ENCODE measurements at regions not wholly inside any gene's neighbourhood (a gene's known extent, or its start where the extent isn't known, plus 50 kb on each side); places are given as distances from the start of the nearest gene placed in this dataset.

DNA sequence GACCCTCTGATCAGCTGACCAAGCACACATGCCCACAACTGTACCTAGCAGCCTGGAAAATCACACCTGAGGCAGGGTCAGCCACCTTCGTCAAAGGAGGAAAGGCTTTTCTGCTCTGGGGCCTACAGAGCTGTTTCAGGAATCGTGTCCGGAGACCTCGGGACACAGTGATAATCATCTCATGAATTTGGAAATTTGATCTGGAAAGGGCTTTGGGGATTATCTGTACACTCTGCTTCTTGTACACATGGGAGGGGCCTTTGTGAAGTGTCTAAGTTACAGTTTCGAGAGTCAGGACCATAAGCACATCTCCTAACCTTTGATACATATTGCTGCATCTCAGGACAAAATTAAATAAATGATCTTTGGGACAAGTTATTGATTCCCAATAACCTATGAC, 1421.2 kb upstream of the TENM4 start:
- no peak for DNase-seq (ENCODE audit: low spot score)
- in situ Hi-C loops (cut with MboI; ENCODE audit: low pct_unique_long_range_greater_than_20kb, low sequenced_read_pairs, unreplicated experiment) = no loop called here
- TF ChIP-seq, protein P1, sequence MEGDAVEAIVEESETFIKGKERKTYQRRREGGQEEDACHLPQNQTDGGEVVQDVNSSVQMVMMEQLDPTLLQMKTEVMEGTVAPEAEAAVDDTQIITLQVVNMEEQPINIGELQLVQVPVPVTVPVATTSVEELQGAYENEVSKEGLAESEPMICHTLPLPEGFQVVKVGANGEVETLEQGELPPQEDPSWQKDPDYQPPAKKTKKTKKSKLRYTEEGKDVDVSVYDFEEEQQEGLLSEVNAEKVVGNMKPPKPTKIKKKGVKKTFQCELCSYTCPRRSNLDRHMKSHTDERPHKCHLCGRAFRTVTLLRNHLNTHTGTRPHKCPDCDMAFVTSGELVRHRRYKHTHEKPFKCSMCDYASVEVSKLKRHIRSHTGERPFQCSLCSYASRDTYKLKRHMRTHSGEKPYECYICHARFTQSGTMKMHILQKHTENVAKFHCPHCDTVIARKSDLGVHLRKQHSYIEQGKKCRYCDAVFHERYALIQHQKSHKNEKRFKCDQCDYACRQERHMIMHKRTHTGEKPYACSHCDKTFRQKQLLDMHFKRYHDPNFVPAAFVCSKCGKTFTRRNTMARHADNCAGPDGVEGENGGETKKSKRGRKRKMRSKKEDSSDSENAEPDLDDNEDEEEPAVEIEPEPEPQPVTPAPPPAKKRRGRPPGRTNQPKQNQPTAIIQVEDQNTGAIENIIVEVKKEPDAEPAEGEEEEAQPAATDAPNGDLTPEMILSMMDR (IDR thresholded peaks at IDR 0.05; ENCODE audit: extremely low read depth, insufficient read depth, missing control alignments) = no peak

DNA sequence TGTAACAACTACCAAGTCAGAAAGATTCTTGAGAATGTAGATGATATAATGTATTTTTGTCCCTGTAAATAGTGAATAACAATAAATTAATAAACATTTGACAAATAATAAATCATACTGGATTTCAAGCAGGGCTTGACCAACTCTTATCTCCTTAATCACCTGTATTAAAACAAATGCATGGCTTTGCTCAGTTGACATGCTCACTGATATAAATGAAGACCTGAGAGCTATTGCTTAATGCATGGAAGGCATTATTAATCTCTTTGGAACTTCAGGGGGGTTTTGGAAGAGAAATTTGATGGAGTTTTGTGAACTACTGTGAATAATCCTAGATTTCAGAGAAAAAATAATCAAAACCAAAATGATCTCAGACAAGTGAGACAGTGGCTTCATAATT, 1420.4 kb upstream of the TENM4 start:
- in situ Hi-C loops (cut with MboI; ENCODE audit: low pct_unique_long_range_greater_than_20kb, low sequenced_read_pairs, unreplicated experiment) = no loop called here
- TF ChIP-seq, protein P1 (IDR thresholded peaks at IDR 0.05; ENCODE audit: extremely low read depth, insufficient read depth, missing control alignments) = no peak
- DNase-seq (ENCODE audit: low spot score) = no peak

DNA sequence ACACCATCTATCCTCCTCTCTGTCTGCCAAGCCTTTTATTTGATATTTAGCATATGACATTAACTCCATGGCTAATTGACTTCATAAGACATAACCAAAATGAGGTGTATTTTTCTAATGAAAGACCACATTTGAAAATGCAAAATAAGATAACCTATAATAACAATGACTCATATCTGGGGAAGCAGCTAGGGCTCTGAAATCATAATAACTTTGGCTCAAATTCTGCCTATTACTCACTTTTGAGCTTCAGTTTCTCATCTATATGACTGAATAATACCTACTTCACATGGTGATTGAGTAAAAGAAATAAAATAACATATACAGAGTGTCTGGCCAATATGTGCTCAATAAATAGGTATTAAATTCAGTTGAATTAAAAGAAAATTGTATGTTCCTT, 1419.8 kb upstream of the TENM4 start:
- DNase-seq (ENCODE audit: low spot score) = no peak
- TF ChIP-seq, protein P1 (IDR thresholded peaks at IDR 0.05; ENCODE audit: extremely low read depth, insufficient read depth, missing control alignments) = no peak
- in situ Hi-C loops (cut with MboI; ENCODE audit: low pct_unique_long_range_greater_than_20kb, low sequenced_read_pairs, unreplicated experiment) = no loop called here

DNA sequence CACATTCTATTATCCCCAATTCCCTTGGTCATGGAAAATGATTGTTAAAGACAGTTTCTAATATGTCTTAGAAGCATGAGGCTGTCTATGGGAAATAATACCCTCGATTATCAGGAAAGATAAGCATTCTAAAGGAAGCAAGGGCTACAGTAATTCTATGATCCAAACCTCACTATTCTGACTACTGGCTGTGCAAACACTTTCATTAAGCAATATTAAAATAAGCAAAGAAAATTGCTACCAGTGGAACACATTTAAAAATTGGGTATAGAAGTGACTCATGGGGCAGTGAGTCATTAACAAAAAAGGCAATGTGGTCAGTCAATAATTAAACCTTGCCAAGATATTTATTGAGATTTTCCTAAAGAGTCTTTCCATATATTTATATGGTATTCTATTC, 1415.2 kb upstream of the TENM4 start:
- in situ Hi-C loops (cut with MboI; ENCODE audit: low pct_unique_long_range_greater_than_20kb, low sequenced_read_pairs, unreplicated experiment) = no loop called here
- no peak for DNase-seq (ENCODE audit: low spot score)
- TF ChIP-seq, protein P1 (IDR thresholded peaks at IDR 0.05; ENCODE audit: extremely low read depth, insufficient read depth, missing control alignments) = no peak

DNA sequence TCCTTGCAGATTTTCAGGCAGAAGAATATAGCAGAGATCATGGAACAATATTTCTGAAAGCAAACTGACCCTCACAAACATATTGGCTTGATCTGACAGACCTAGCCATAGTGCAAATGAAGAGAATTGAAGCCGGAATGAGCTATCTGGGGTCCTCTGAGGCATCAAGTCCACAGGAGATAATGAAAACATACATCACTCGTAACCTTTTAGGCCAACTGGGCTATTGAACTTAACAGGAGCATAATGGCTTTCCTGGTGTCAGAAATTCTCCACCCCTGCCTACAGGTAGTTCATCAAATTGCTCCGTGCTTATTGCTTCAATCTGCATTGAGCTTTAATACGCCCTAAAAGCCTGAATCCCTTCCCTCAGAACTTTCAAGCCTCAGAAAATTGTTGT, 1414.6 kb upstream of the TENM4 start:
- TF ChIP-seq, protein P1 (IDR thresholded peaks at IDR 0.05; ENCODE audit: extremely low read depth, insufficient read depth, missing control alignments) = no peak
- DNase-seq (ENCODE audit: low spot score) = no peak
- in situ Hi-C loops (cut with MboI; ENCODE audit: low pct_unique_long_range_greater_than_20kb, low sequenced_read_pairs, unreplicated experiment) = no loop called here

DNA sequence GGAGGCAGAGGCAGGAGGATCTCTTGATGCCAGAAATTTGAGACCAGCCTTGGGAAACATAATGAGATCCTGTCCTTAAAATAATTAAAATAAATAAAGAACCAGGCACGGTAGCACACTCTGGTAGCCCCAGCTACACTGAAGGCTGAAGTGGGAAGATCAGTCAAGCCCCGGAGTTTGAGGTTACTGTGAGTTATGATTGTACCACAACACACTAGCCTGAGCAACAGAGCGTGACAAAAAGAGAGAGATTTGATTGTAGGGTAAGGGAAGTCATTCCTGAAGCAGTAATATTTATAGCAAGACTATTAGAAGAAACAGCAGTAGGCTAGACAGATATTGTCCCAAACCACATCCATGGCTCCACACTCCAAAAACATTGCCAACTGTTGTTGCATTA, 1408.4 kb upstream of the TENM4 start:
- in situ Hi-C loops (cut with MboI; ENCODE audit: low pct_unique_long_range_greater_than_20kb, low sequenced_read_pairs, unreplicated experiment) = no loop called here

More for the DNA sequence above, 1408.4 kb upstream of the TENM4 start:
- TF ChIP-seq, protein P1 (IDR thresholded peaks at IDR 0.05; ENCODE audit: extremely low read depth, insufficient read depth, missing control alignments) = no peak
- DNase-seq (ENCODE audit: low spot score) = no peak

Data from GM13977 (cell line).